Endodermal cell (in vitro differentiated cells): ENCODE measurements at regions not wholly inside any gene's neighbourhood (a gene's known extent, or its start where the extent isn't known, plus 50 kb on each side); places are given as distances from the start of the nearest gene placed in this dataset.

Experiments used
- DNase-seq: peaks from one replicate; pipeline ENCODE4 v3.0.0-alpha.2; 2017
- H3K27ac ChIP-seq: 2 replicates; pipeline ENCODE4 v1.5.1; 2013; ENCODE audit warnings: mild to moderate bottlenecking, low read depth, low read length, moderate library complexity
- H3K27me3 ChIP-seq: 2 replicates; pipeline ENCODE4 v1.6.1; 2013; ENCODE audit warnings: mild to moderate bottlenecking, low read length, moderate library complexity; ENCODE audit not compliant: insufficient read depth, control insufficient read depth, poor library complexity, severe bottlenecking
- H3K36me3 ChIP-seq: 2 replicates; pipeline ENCODE4 v1.7.0; 2013; ENCODE audit warnings: mild to moderate bottlenecking, low read length, moderate library complexity; ENCODE audit not compliant: control insufficient read depth, insufficient read depth
- H3K4me1 ChIP-seq: one replicate; pipeline ENCODE4 v1.7.0; 2013; ENCODE audit warnings: low read length; ENCODE audit not compliant: control insufficient read depth, insufficient read depth
- H3K4me3 ChIP-seq: 2 replicates; pipeline ENCODE4 v1.5.1; 2013; ENCODE audit warnings: mild to moderate bottlenecking, low read length, moderate library complexity
- H3K9ac ChIP-seq: 2 replicates; pipeline ENCODE4 v1.6.1; 2013; ENCODE audit warnings: mild to moderate bottlenecking, low read length, moderate library complexity; ENCODE audit not compliant: poor library complexity, severe bottlenecking; ENCODE audit errors: extremely low read depth
- H3K9me3 ChIP-seq: 2 replicates; pipeline ENCODE4 v1.6.1; 2013; ENCODE audit warnings: mild to moderate bottlenecking, low read length, moderate library complexity; ENCODE audit not compliant: control insufficient read depth
- H3K27ac Mint-ChIP-seq: 2 replicates; pipeline ENCODE4 v1.8.0; 2020; ENCODE audit warnings: mixed read lengths
- H3K27me3 Mint-ChIP-seq: 2 replicates; pipeline ENCODE4 v1.8.0; 2021; ENCODE audit warnings: mild to moderate bottlenecking, mixed read lengths; ENCODE audit not compliant: insufficient read depth
- H3K36me3 Mint-ChIP-seq: 2 replicates; pipeline ENCODE4 v1.8.0; 2020; ENCODE audit warnings: low read depth, mixed read lengths
- H3K4me1 Mint-ChIP-seq: 2 replicates; pipeline ENCODE4 v1.8.0; 2020; ENCODE audit warnings: mixed read lengths
- H3K4me3 Mint-ChIP-seq: 2 replicates; pipeline ENCODE4 v1.8.0; 2020; ENCODE audit warnings: mild to moderate bottlenecking, moderate library complexity, mixed read lengths
- H3K9me3 Mint-ChIP-seq: 2 replicates; pipeline ENCODE4 v1.8.0; 2020; ENCODE audit warnings: mild to moderate bottlenecking, mixed read lengths
- CTCF ChIP-seq: fragments of 200-600 bp; sonication (generic); conservative IDR thresholded peaks from 2 replicates; pipeline ENCODE4 v1.5.0; 2021; ENCODE audit warnings: antibody characterized with exemption, mild to moderate bottlenecking
- WGBS, 2 experiments: methylation state at CpG; one replicate each; pipeline versions ENCODE4 v1.1.5 to v1.1.7; 2013; ENCODE audit warnings: missing lambda C conversion rate in 2 of 2, mixed read lengths in 1 of 2; ENCODE audit not compliant: insufficient coverage in 1 of 2, insufficient read length in 1 of 2; 5-methylcytosine and 5-hydroxymethylcytosine counted together

GRCh38 chrX:25383196-25383595 lies 367.4 kb upstream of the ARX start:
- no peak overlapping the region for H3K9ac ChIP-seq
- H3K27me3 Mint-ChIP-seq, result no peaks in the 10 kb centered on the region
- H3K36me3 Mint-ChIP-seq, result no peaks in the 10 kb centered on the region
- no peak overlapping the region for H3K4me3 Mint-ChIP-seq
- H3K27ac Mint-ChIP-seq, result no peak overlapping the region
- H3K4me3 ChIP-seq, result no peak overlapping the region
- no peaks in the 10 kb centered on the region for H3K36me3 ChIP-seq
- WGBS, 2 experiments, result 97 to 100% methylated on average over 1 to 3 of the region's 3 CpGs
- H3K27me3 ChIP-seq, result no peaks in the 10 kb centered on the region
- H3K4me1 ChIP-seq, result no peaks in the 10 kb centered on the region
- no peak overlapping the region for H3K27ac ChIP-seq
- DNase-seq, result no peak
- no peaks in the 10 kb centered on the region for H3K9me3 ChIP-seq
- H3K9me3 Mint-ChIP-seq, result peaks cover 22% of the 10 kb centered on the region
- no peak for TF ChIP-seq CTCF
- H3K4me1 Mint-ChIP-seq, result no peaks in the 10 kb centered on the region

GRCh38 chrX:25356456-25356855 lies 340.7 kb upstream of the ARX start:
- Mint-ChIP-seq H3K9me3 (peaks cover 49% of the 10 kb centered on the region), H3K4me1 (no peaks in the 10 kb centered on the region), H3K27ac (no peak overlapping the region), H3K4me3 (no peak overlapping the region), H3K27me3 (peaks cover 3% of the 10 kb centered on the region), H3K36me3 (no peaks in the 10 kb centered on the region)
- H3K9ac ChIP-seq, result no peak overlapping the region
- H3K36me3 ChIP-seq, result no peaks in the 10 kb centered on the region
- no peak overlapping the region for H3K27ac ChIP-seq
- H3K4me3 ChIP-seq, result no peak overlapping the region
- TF ChIP-seq CTCF, result no peak
- H3K4me1 ChIP-seq, result no peaks in the 10 kb centered on the region
- H3K9me3 ChIP-seq, result no peaks in the 10 kb centered on the region
- WGBS, 2 experiments, result 73% methylated on average over 1 of the region's 1 CpG; no CpG with 5 or more reads in 1 of the 2 experiments
- no peak for DNase-seq
- no peaks in the 10 kb centered on the region for H3K27me3 ChIP-seq

GRCh38 chrX:25344161-25344936 lies 328.6 kb upstream of the ARX start:
- Histone ChIP-seq H3K27me3 (no peaks in the 10 kb centered on the region), H3K36me3 (no peaks in the 10 kb centered on the region), H3K4me1 (no peaks in the 10 kb centered on the region), H3K4me3 (no peak overlapping the region), H3K9ac (no peak overlapping the region), H3K9me3 (no peaks in the 10 kb centered on the region), H3K27ac (no peak overlapping the region)
- Mint-ChIP-seq H3K9me3 (peaks cover 47% of the 10 kb centered on the region), H3K4me3 (no peak overlapping the region), H3K4me1 (no peaks in the 10 kb centered on the region), H3K36me3 (no peaks in the 10 kb centered on the region), H3K27me3 (no peaks in the 10 kb centered on the region), H3K27ac (no peak overlapping the region)
- no peak for TF ChIP-seq CTCF
- no peak for DNase-seq
- WGBS, 2 experiments, result 87 to 92% methylated on average over 4 to 7 of the region's 7 CpGs
